Breast epithelium (tissue), 3 donors: ENCODE measurements at regions not wholly inside any gene's neighbourhood (a gene's known extent, or its start where the extent isn't known, plus 50 kb on each side); places are given as distances from the start of the nearest gene placed in this dataset.

Source experiments
- POLR2A ChIP-seq: fragments of 450-650 bp; IDR thresholded peaks from one replicate; pipeline ENCODE4 v1.6.1; 2016; ENCODE audit warnings: antibody characterized with exemption, mild to moderate bottlenecking, moderate library complexity
- POLR2AphosphoS5 ChIP-seq, 3 donors: sonication (generic); formaldehyde crosslinking; IDR thresholded peaks; one replicate each; pipeline ENCODE4 v1.6.1; 2017; ENCODE audit warnings: antibody characterized with exemption in 3 of 3
- TF ChIP-seq, protein P1 (sequence below), 3 donors: fragments of 450-650 bp; IDR thresholded peaks; one replicate each; pipeline ENCODE4 v1.5.1; 2016 to 2017; ENCODE audit warnings: antibody characterized with exemption in 3 of 3, mild to moderate bottlenecking in 3 of 3, moderate library complexity in 3 of 3

DNA sequence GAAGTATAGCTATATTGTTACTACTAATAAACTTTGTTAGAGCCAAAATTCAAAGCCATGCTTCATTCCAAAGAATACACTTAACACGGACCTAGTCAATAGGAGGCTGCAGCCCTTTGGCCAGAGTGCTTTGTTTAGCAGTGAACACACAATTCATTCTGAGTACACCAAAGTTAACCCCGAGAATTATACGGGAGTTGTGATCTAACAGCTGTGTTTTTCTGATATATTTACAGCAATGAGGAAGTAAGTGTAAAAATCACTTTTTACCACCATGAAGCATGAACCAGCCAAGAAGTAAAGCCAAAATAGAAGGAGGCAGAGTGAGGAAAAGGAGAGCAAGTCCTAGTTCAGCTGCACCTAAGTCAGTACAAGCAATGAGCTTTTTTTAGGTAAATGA is 156.8 kb upstream of the PDE3A start:
- TF ChIP-seq, protein P1, sequence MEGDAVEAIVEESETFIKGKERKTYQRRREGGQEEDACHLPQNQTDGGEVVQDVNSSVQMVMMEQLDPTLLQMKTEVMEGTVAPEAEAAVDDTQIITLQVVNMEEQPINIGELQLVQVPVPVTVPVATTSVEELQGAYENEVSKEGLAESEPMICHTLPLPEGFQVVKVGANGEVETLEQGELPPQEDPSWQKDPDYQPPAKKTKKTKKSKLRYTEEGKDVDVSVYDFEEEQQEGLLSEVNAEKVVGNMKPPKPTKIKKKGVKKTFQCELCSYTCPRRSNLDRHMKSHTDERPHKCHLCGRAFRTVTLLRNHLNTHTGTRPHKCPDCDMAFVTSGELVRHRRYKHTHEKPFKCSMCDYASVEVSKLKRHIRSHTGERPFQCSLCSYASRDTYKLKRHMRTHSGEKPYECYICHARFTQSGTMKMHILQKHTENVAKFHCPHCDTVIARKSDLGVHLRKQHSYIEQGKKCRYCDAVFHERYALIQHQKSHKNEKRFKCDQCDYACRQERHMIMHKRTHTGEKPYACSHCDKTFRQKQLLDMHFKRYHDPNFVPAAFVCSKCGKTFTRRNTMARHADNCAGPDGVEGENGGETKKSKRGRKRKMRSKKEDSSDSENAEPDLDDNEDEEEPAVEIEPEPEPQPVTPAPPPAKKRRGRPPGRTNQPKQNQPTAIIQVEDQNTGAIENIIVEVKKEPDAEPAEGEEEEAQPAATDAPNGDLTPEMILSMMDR (IDR thresholded peaks at IDR 0.05) = no peak
- no peak for TF ChIP-seq POLR2A
- no peak for TF ChIP-seq POLR2AphosphoS5 (IDR thresholded peaks at IDR 0.05)
